Mesenchymal stem cell (in vitro differentiated cells and primary cell): ENCODE measurements at regions not wholly inside any gene's neighbourhood (a gene's known extent, or its start where the extent isn't known, plus 50 kb on each side); places are given as distances from the start of the nearest gene placed in this dataset.
"Not testable (repeated sequence)": the region's sequence is repeated elsewhere in the genome, so short reads cannot be mapped to it uniquely, and the experiment has no call there.

Experiments used
- DNase-seq: peaks from one replicate; pipeline ENCODE4 v3.0.0-alpha.2; 2013
- H2AFZ ChIP-seq: one replicate; pipeline ENCODE4 v1.6.1; 2013; ENCODE audit warnings: low read depth, mild to moderate bottlenecking, control low read depth, inconsistent platforms, low read length, moderate library complexity
- H2AK5ac ChIP-seq: 2 replicates; pipeline ENCODE4 v1.6.1; 2013; ENCODE audit warnings: low read length, moderate library complexity, mild to moderate bottlenecking, inconsistent platforms; ENCODE audit not compliant: severe bottlenecking
- H2BK120ac ChIP-seq: one replicate; pipeline ENCODE4 v1.6.1; 2013; ENCODE audit warnings: low read depth, mild to moderate bottlenecking, inconsistent platforms, low read length, moderate library complexity
- H2BK12ac ChIP-seq, 2 experiments: one replicate each; pipeline ENCODE4 v1.6.1; 2013; ENCODE audit warnings: inconsistent platforms in 2 of 2, low read length in 2 of 2, mild to moderate bottlenecking in 2 of 2, moderate library complexity in 2 of 2, control low read depth in 1 of 2
- H2BK15ac ChIP-seq: one replicate; pipeline ENCODE4 v1.6.1; 2013; ENCODE audit warnings: mild to moderate bottlenecking, low read depth, inconsistent platforms; ENCODE audit not compliant: poor library complexity, severe bottlenecking
- H2BK5ac ChIP-seq: 2 replicates; pipeline ENCODE4 v1.6.1; 2013; ENCODE audit warnings: low read depth, mild to moderate bottlenecking, low read length, control low read depth, inconsistent platforms; ENCODE audit not compliant: poor library complexity, severe bottlenecking
- H3K14ac ChIP-seq, 2 experiments: one replicate each; pipeline ENCODE4 v1.6.1; 2013; ENCODE audit warnings: inconsistent platforms in 2 of 2, low read length in 2 of 2, control low read depth in 1 of 2, mild to moderate bottlenecking in 1 of 2, moderate library complexity in 1 of 2
- H3K18ac ChIP-seq, 2 experiments: one replicate each; pipeline ENCODE4 v1.6.1; 2013; ENCODE audit warnings: inconsistent platforms in 2 of 2, low read length in 2 of 2, control low read depth in 1 of 2, low read depth in 1 of 2, mild to moderate bottlenecking in 1 of 2
- H3K23ac ChIP-seq, 2 experiments: one replicate each; pipeline ENCODE4 v1.6.1; 2013; ENCODE audit warnings: inconsistent platforms in 2 of 2, low read length in 2 of 2, mild to moderate bottlenecking in 2 of 2, moderate library complexity in 2 of 2, control low read depth in 1 of 2
- H3K27ac ChIP-seq: 2 replicates; pipeline ENCODE4 v1.5.1; 2013; ENCODE audit warnings: mild to moderate bottlenecking, moderate library complexity, low read length, control low read depth, inconsistent platforms; ENCODE audit not compliant: poor library complexity, severe bottlenecking
- H3K27me3 ChIP-seq, 2 experiments: 2 replicates each; pipeline versions ENCODE4 v1.6.1 to v1.7.0; 2013; ENCODE audit warnings: low read length in 2 of 2, mild to moderate bottlenecking in 2 of 2, moderate library complexity in 2 of 2, control low read depth in 1 of 2, inconsistent platforms in 1 of 2; ENCODE audit not compliant: control insufficient read depth in 1 of 2, insufficient read depth in 1 of 2
- H3K36me3 ChIP-seq, 2 experiments: 2 replicates each; pipeline versions ENCODE4 v1.6.1 to v1.7.0; 2013; ENCODE audit warnings: low read length in 2 of 2, control low read depth in 1 of 2, inconsistent platforms in 1 of 2, low read depth in 1 of 2, mild to moderate bottlenecking in 1 of 2; ENCODE audit not compliant: insufficient read depth in 2 of 2, control insufficient read depth in 1 of 2
- H3K4ac ChIP-seq, 2 experiments: one replicate each; pipeline ENCODE4 v1.6.1; 2013; ENCODE audit warnings: inconsistent platforms in 2 of 2, low read length in 2 of 2, mild to moderate bottlenecking in 2 of 2, moderate library complexity in 2 of 2, control low read depth in 1 of 2, low read depth in 1 of 2
- H3K4me1 ChIP-seq: 2 replicates; pipeline ENCODE4 v1.6.1; 2013; ENCODE audit warnings: low read depth, low read length, control low read depth; ENCODE audit not compliant: control insufficient read depth, insufficient read depth
- H3K4me2 ChIP-seq: 2 replicates; pipeline ENCODE4 v1.6.1; 2013; ENCODE audit warnings: low read length, mild to moderate bottlenecking, inconsistent platforms; ENCODE audit not compliant: poor library complexity, severe bottlenecking
- H3K4me3 ChIP-seq, 2 experiments: 2 replicates each; pipeline versions ENCODE4 v1.5.1 to v1.7.0; 2013; ENCODE audit warnings: low read length in 2 of 2, mild to moderate bottlenecking in 2 of 2, control low read depth in 1 of 2, low read depth in 1 of 2; ENCODE audit not compliant: insufficient read depth in 1 of 2
- H3K79me1 ChIP-seq: replicated peaks from 2 replicates; pipeline ENCODE4 v1.6.1; 2013; ENCODE audit warnings: mild to moderate bottlenecking, control low read depth, low read length, inconsistent platforms; ENCODE audit not compliant: poor library complexity, severe bottlenecking
- H3K9ac ChIP-seq: 2 replicates; pipeline ENCODE4 v1.7.0; 2013; ENCODE audit warnings: mild to moderate bottlenecking, low read length, moderate library complexity
- H3K9me3 ChIP-seq: 2 replicates; pipeline ENCODE4 v1.7.0; 2013; ENCODE audit warnings: mild to moderate bottlenecking, low read length; ENCODE audit not compliant: control insufficient read depth
- H4K8ac ChIP-seq: one replicate; pipeline ENCODE4 v1.6.1; 2013; ENCODE audit warnings: inconsistent platforms, mild to moderate bottlenecking, low read length, moderate library complexity
- H4K91ac ChIP-seq: one replicate; pipeline ENCODE4 v1.6.1; 2013; ENCODE audit warnings: mild to moderate bottlenecking, low read length, inconsistent platforms
- WGBS: methylation state at CpG from one replicate; pipeline ENCODE4 v1.1.7; 2013; ENCODE audit warnings: mixed read lengths; 5-methylcytosine and 5-hydroxymethylcytosine counted together

GRCh38 chr4:38387348-38387747, 276.7 kb upstream of the KLF3 start:
- no peak overlapping the region for H3K27ac ChIP-seq
- no peak overlapping the region for H4K91ac ChIP-seq
- no peak overlapping the region for H2AFZ ChIP-seq
- H3K4ac ChIP-seq: no peak overlapping the region
- no peak overlapping the region for H2BK12ac ChIP-seq
- H3K4me3 ChIP-seq: no peak overlapping the region
- H2AK5ac ChIP-seq: no peak overlapping the region
- no peak overlapping the region for H3K9ac ChIP-seq
- H2BK15ac ChIP-seq: no peak overlapping the region
- peaks cover 7% of the 10 kb centered on the region for H3K4me1 ChIP-seq
- DNase-seq: no peak
- WGBS: no CpG with 5 or more reads among the region's 1 CpG
- no peak overlapping the region for H2BK120ac ChIP-seq
- H3K18ac ChIP-seq: no peak overlapping the region
- no peaks in the 10 kb centered on the region for H3K79me1 ChIP-seq
- H3K4me2 ChIP-seq: no peak overlapping the region
- H3K14ac ChIP-seq: no peak overlapping the region
- H4K8ac ChIP-seq: no peak overlapping the region
- H3K27me3 ChIP-seq: no peaks in the 10 kb centered on the region
- H2BK5ac ChIP-seq: no peak overlapping the region
- H3K36me3 ChIP-seq: no peaks in the 10 kb centered on the region
- H3K23ac ChIP-seq: no peak overlapping the region
- H3K9me3 ChIP-seq: peaks cover 4% of the 10 kb centered on the region

GRCh38 chr4:38387819-38388218, 276.2 kb upstream of the KLF3 start:
- no peak overlapping the region for H3K18ac ChIP-seq
- 91% methylated on average over 5 of the region's 5 CpGs for WGBS

GRCh38 chr4:38388907-38389306, 275.1 kb upstream of the KLF3 start:
- H3K14ac ChIP-seq, DNase-seq, H3K27me3 ChIP-seq, H4K91ac ChIP-seq, H3K79me1 ChIP-seq, H3K18ac ChIP-seq, H3K4me1 ChIP-seq, H2AFZ ChIP-seq, H3K9ac ChIP-seq, H2BK12ac ChIP-seq, H3K9me3 ChIP-seq, H3K27ac ChIP-seq, H3K4ac ChIP-seq, H2BK5ac ChIP-seq, H3K4me3 ChIP-seq, H3K36me3 ChIP-seq, H3K4me2 ChIP-seq, H2AK5ac ChIP-seq, H2BK15ac ChIP-seq, H4K8ac ChIP-seq, H2BK120ac ChIP-seq, H3K23ac ChIP-seq: not testable (repeated sequence)
- no CpG with 5 or more reads among the region's 1 CpG for WGBS

More at GRCh38 chr4:38387819-38388218, 276.2 kb upstream of the KLF3 start:
- no peak overlapping the region for H2AFZ ChIP-seq
- H3K4ac ChIP-seq: no peak overlapping the region
- H3K4me1 ChIP-seq: peaks cover 7% of the 10 kb centered on the region
- H3K4me3 ChIP-seq: no peak overlapping the region
- H4K8ac ChIP-seq: no peak overlapping the region
- H2AK5ac ChIP-seq: no peak overlapping the region
- DNase-seq: no peak
- H3K23ac ChIP-seq: no peak overlapping the region
- H3K14ac ChIP-seq: no peak overlapping the region
- peaks cover 5% of the 10 kb centered on the region for H3K9me3 ChIP-seq
- H2BK120ac ChIP-seq: no peak overlapping the region
- H4K91ac ChIP-seq: no peak overlapping the region
- no peaks in the 10 kb centered on the region for H3K27me3 ChIP-seq
- H3K4me2 ChIP-seq: no peak overlapping the region
- peak overlapping the region; percentile 41 for H3K9ac ChIP-seq
- H3K36me3 ChIP-seq: no peaks in the 10 kb centered on the region
- no peaks in the 10 kb centered on the region for H3K79me1 ChIP-seq
- H3K27ac ChIP-seq: no peak overlapping the region
- no peak overlapping the region for H2BK5ac ChIP-seq
- H2BK12ac ChIP-seq: no peak overlapping the region
- H2BK15ac ChIP-seq: no peak overlapping the region

GRCh38 chr4:38390969-38391545, 272.9 kb upstream of the KLF3 start:
- H3K23ac ChIP-seq: no peak overlapping the region
- H3K27ac ChIP-seq: no peak overlapping the region
- no peak overlapping the region for H3K4me3 ChIP-seq
- no peak overlapping the region for H2AK5ac ChIP-seq
- H2BK120ac ChIP-seq: no peak overlapping the region
- no peak overlapping the region for H3K4ac ChIP-seq
- no peak overlapping the region for H4K8ac ChIP-seq
- peaks cover 6% of the 10 kb centered on the region for H3K4me1 ChIP-seq
- no peak overlapping the region for H3K9ac ChIP-seq
- no peak overlapping the region for H3K14ac ChIP-seq
- H4K91ac ChIP-seq: no peak overlapping the region
- H3K36me3 ChIP-seq: no peaks in the 10 kb centered on the region
- no peak overlapping the region for H3K18ac ChIP-seq
- H2AFZ ChIP-seq: no peak overlapping the region
- no peak overlapping the region for H2BK12ac ChIP-seq
- DNase-seq: no peak
- no peak overlapping the region for H3K4me2 ChIP-seq
- H3K9me3 ChIP-seq: peaks cover 5% of the 10 kb centered on the region
- no peak overlapping the region for H2BK5ac ChIP-seq
- H3K79me1 ChIP-seq: no peaks in the 10 kb centered on the region
- H3K27me3 ChIP-seq: no peaks in the 10 kb centered on the region
- no peak overlapping the region for H2BK15ac ChIP-seq
